ENCODE measurements at regions not wholly inside any gene's neighbourhood (a gene's known extent, or its start where the extent isn't known, plus 50 kb on each side); places are given as distances from the start of the nearest gene placed in this dataset.

DNA sequence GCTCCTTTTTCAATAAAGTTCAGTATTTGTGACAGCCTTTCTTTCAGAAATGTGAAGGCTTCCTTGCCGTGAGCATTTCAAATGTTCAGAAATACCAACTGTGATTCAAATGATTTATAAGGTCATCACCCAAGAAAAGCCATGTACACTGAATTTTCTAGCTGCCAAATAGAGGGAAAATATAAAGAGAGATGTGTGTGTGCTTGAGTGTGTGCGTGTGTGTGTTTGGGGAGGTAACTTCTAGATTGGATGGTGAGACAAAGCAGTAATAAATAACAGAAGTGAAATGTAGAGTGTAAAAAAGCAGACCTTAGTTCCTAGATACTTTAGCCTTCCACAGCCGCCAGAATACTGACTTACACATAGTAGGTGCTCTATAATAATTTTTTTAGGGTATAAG, 577.4 kb downstream of the TBL1XR1 start:
- TF ChIP-seq, protein P1, sequence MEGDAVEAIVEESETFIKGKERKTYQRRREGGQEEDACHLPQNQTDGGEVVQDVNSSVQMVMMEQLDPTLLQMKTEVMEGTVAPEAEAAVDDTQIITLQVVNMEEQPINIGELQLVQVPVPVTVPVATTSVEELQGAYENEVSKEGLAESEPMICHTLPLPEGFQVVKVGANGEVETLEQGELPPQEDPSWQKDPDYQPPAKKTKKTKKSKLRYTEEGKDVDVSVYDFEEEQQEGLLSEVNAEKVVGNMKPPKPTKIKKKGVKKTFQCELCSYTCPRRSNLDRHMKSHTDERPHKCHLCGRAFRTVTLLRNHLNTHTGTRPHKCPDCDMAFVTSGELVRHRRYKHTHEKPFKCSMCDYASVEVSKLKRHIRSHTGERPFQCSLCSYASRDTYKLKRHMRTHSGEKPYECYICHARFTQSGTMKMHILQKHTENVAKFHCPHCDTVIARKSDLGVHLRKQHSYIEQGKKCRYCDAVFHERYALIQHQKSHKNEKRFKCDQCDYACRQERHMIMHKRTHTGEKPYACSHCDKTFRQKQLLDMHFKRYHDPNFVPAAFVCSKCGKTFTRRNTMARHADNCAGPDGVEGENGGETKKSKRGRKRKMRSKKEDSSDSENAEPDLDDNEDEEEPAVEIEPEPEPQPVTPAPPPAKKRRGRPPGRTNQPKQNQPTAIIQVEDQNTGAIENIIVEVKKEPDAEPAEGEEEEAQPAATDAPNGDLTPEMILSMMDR (IDR thresholded peaks at IDR 0.05 in 4 of 5, conservative IDR thresholded peaks at IDR 0.05 in 1 of 5), result no peak
- no peak for TF ChIP-seq POLR2A (IDR thresholded peaks at IDR 0.05)

Measured in gastrocnemius medialis (tissue), 4 donors.